ENCODE measurements at regions not wholly inside any gene's neighbourhood (a gene's known extent, or its start where the extent isn't known, plus 50 kb on each side); places are given as distances from the start of the nearest gene placed in this dataset.
"Not testable (repeated sequence)": the region's sequence is repeated elsewhere in the genome, so short reads cannot be mapped to it uniquely, and the experiment has no call there.

DNA sequence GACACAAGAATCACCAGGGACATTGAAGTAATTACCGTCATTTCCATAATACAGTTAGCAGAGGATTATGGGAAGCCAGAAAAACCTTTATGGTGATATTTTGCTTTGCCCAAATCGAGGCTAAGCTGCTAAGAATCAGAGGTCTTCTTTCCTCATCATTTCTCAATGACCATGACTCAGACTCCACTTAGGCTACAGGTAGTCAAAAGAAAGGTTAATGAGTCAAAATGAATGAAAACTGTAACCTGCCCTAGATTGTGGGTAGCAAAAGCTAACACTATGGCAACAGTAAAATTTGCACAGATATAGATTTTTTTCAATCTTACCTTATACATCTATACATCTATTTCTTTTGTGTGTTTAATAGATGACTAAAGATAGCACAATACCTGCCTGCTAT, 185.8 kb downstream of the CARTPT start:
- FAIRE-seq (no peak), DNase-seq (ENCODE audit: low spot score) (no peak)

DNA sequence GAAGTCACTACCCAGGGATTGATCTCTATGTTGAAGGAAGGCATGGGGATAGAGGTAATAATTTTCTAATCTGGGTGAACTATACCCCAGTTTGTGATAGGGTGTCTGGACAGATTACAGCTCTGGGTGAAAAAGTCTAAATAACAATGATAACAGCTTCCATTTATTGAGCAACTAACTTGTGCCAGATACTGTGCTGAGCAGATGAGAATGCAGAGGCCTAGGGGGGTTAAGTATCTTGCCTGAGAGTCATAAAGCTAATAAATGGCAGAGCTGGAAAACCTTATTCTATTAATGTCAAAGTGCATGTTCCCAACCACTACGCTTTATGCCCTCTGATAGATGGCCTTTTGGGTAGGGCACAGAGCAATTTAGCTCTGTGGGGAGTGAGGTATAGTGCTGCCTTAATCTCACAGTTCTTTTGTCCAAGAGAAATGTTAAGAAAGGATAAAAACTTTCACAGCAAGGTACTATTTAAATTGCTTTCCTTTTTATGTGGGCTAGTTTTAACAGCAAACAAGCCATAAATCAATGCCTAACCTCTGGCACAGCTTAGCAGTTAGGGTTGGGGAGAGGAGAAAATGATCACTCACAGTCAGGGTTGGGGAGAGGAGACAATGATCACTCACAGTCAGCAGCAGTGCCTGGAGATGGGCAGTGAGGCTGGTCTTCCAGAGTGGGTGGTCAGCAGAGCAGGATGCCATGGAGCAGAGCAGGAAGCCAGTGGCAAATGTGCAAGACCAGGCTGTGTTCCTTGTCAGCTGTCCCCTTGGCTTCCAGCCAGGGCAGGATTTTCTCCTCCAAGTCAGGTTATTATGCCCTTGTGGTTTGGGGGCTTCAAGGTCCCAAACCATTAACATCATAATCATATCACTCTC, 187.0 kb downstream of the CARTPT start:
- FAIRE-seq (no peak), DNase-seq (ENCODE audit: low spot score) (no peak)

DNA sequence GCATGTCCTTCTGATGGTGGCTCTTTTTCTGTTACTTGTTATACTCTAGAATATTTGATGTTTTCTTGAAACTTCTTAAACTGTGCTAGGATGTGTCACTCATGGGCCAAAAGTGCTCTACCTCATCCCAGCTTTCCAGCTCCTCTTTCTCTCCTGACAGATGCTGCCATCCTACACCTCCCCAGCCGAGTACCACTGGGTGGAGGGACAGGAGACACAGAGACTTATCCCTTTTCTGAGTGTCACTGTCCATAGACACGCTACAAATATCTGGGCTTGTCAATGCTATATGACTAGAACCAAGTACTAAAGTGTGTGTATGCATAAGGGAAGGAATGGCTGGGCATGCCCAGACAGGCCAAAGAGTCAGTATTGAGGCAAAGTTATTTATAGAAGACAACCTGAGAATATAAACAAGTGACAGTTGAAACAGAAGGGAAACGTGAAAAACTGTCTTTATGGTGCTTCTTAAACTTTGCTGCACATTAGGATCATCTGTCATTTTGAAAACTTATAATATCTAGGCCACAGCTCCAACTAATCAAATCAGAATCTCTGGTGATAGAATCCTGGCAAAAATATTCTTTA, 188.0 kb downstream of the CARTPT start:
- no peak for FAIRE-seq
- DNase-seq (ENCODE audit: low spot score): no peak

DNA sequence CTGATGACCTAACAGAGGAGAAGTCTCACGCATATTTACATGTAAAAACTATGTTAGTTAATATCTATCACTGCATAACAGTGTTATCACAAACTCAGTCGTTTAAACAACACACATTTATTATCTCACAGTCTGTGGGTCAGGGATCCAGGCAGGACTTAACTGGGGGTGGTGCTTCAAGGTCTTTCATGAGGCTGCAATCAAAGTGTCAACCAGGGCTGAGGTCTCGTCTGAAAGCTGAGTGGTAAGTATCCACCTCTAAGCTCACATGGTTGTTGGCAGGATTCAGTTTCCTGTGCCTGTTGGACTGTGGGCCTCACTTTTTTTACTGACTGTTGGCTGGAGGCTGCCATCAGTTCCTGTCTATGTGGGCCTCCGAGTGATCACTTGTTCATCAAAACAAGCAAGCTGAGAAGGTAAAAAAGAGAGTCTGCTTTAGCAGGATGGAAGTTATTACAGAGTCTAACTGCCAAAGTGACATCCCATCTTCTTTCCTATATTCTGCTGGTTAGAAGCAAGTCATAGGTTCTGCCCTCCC, 188.6 kb downstream of the CARTPT start:
- no peak for FAIRE-seq
- no peak for DNase-seq (ENCODE audit: low spot score)

DNA sequence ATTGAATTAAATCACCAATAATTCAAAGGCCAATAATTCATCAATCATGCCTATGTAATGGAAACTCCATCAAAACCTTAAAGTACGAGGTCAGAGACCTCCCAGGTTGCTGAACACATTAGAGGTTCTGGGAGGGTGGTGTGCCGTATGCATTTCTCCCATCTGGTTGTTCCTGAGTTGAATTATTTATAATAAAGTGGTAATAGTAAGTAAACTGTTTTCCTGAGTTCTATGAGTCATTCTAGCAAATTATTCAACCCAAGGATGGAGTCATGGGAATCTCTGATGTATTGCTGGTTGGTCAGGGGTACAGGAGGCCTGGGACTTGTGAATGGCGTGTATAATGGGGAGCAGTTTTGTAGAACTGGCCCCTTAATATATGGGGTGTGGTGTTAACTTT, 191.7 kb downstream of the CARTPT start:
- DNase-seq (ENCODE audit: low spot score) (no peak), FAIRE-seq (no peak)

DNA sequence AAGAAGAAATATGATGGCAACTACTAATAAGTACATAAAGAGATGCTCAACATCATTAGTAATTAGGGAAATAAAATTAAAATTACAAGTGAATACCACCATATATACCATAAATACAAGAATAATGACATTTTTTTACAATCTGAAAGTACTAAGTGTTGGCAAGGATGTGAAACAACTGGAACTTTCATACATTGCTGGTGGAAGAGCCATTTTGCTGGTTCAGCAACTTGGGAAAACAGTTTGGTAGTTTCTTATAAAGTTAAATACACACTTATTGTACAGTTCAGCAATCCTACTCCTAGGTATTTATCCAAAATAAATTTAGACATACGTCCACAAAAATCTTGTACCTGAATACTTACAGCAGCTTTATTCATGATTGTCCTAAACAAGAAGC, 192.9 kb downstream of the CARTPT start:
- FAIRE-seq (no peak), DNase-seq (ENCODE audit: low spot score) (no peak)

DNA sequence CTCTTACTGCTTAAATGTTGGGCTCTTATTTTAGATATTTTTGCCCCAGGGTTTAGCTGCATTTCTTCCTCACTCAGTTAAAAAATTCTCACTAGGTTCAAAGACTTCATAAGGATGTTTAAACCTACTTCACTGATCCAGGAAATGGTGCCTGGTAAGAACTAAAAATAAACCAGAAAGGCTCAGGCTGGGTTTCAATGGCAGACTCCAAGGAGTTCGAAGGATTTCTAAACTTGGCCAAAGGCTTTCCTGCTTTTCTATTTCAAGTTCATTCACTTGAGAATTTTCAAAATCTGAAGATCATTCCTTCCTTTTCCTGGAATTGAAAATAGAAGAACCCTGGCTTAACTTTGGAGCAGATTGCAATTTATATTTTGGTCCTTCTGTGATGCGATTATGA, 193.0 kb upstream of the MAP1B start:
- DNase-seq (ENCODE audit: low spot score): no peak
- FAIRE-seq: no peak

DNA sequence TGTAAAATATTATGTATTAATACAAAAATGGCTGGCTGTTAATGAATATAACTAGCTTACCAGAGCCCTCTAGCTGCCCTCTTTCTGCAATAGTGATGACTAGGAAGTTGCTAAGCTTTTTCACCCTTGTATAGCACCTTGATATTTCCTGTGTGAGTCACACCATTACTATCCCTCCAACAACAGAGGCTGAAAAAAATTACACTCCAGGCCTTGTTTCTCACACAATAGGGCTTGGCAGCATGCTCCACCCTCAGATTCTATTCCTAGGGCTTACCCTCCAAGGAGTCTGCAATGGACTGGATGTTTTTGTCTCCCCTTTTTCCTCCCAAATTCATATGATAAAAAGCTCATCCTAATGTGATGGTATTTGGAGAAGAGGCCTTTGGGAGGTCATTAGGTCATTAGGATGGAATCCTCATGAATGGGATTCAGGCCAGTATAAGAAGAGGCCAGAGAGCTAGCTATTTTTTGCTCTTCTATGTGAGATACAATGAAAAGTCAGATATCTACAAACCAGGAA, 184.6 kb upstream of the MAP1B start:
- DNase-seq (ENCODE audit: low spot score): peak; percentile 72
- FAIRE-seq: no peak

DNA sequence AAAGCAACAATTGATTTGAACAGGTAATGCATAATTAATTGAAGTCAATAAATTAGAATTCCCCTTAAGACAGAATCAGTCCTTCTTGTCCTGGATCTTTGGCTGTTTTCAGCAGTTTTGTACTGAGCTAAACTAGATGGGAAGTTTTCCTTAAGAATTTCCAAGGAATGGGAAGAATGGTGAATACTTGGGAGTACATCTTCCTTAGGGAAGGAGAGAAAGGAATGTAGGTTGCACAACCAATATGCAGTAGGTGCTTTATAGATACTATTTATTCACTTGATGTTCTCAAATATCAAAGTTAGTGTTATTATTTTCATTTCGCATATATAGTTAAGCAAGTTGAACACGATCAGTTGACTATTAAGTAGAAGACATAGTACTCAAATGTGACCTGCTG, 183.5 kb upstream of the MAP1B start:
- DNase-seq (ENCODE audit: low spot score) (no peak), FAIRE-seq (no peak)

DNA sequence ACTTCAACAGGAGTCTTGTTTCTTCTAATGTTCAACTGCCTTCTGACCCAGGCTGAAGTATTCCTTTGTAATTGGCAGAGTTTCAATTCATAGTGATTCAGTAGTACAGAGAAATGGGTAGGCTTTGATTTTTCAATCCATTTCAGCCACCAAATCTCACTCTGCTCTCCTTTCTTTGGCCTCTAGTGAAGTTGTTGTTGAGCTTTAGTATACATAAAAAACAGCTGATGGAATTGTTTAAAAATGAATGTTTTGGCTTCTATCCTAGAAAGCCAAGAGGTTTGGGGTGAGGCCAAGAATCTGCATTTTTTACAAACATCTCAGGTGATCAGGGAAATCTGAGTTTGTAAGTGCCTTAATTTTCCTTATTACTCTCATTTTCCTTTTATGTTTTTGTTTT, 182.9 kb upstream of the MAP1B start:
- no peak for FAIRE-seq
- no peak for DNase-seq (ENCODE audit: low spot score)

DNA sequence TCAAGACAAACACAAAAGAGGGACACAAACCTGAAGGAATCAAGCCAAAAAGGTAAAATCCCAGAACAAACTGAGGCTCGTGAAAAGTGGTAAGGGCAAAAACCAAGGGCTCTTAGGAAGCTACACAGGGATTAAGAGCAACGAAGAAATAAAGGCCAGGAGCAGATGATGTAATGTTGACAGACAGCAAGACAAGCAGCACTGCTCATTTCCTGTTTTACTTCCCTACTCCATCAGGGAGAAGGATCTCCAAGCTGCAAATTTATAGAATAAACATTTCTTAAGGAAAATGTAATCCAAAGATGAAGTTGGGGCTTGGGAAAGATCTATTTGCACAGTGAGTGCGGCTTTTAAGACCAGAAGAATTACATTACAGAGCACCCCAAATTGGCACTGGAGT, 182.3 kb upstream of the MAP1B start:
- no peak for FAIRE-seq
- DNase-seq (ENCODE audit: low spot score): no peak

DNA sequence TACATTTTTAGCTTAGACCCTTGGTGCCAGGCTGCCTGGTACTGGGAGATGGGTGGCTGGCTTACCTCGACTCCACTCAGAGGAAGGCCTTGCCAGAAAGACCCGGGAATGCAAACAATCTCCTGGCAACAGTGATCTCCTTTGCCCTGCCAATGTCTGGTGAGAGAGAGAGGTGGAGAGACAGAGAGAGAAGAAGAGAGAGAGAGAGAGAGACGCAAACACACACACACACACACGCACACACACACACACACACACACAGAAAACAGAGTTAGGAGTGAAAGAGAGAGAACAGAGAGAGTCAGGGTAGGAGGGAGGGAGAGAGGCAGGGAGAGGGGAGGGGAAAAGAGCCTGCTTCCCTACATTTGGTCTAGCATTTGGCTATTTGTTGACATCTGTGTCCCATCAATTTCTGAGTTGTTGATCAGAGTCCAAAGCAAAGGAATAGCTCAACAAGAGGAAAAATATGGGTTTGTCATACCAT, 181.6 kb upstream of the MAP1B start:
- no peak for DNase-seq (ENCODE audit: low spot score)
- FAIRE-seq: no peak

DNA sequence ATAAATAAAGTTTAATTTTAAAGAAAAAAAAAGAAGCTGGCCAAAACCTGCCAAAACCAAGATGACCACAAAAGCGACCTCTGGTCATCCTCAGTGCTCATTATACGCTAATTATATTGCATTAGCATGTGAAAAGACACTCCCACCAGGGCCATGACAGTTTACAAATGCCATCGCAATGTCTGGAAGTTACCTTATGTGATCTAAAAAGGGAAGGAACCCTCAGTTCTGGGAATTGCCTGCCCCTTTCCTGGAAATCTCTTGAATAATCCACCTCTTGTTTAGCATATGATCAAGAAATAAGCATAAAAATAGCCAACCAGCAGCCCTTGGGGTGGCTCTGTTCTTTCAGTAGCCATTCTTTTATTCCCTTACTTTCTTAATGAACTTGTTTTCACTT, 178.3 kb upstream of the MAP1B start:
- DNase-seq (ENCODE audit: low spot score) (no peak), FAIRE-seq (no peak)

DNA sequence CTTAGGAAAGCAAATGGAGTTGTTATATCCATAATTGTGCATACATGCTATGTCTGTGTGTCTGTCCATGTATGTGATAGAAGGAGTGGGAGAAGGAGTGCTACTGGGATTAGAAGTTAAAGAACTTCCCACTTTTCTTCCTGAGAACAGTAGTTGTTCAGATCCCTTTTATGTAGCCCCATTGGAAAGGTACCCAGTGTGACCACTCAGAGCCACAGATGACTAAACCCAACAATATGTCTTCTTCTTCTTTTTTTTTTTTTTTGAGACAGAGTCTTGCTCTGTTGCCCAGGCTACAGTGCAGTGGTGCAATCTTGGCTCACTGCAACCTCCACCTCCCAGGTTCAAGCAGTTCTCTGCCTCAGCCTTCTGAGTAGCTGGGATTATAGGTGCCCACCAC, 176.7 kb upstream of the MAP1B start:
- FAIRE-seq; DNase-seq (ENCODE audit: low spot score): not testable (repeated sequence)

DNA sequence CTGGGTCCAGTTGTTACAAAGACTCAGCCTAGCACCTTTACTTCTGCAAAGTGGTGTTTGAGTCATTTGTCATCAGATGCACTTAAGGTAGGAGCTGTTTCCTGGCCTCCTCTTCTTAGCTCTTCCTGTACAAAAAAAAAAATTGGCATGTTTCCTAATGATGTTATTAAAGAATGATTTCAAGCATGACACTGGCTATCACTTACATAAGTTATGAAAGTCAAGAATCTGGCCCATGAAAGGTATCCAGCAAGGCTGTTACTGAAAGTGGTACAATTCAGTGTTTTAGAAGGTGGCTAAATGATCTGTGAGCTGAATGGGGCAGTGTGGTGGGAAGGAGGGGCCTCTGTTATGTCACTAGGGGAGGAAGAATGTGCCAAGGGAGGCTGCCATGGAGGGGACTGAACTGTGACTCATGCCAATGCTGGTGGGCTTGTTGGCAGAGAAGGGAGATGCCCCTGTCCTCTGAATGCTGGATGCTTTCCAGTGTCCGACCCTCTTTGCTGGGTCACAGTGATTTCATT, 175.1 kb upstream of the MAP1B start:
- no peak for FAIRE-seq
- peak; percentile 31 for DNase-seq (ENCODE audit: low spot score)

DNA sequence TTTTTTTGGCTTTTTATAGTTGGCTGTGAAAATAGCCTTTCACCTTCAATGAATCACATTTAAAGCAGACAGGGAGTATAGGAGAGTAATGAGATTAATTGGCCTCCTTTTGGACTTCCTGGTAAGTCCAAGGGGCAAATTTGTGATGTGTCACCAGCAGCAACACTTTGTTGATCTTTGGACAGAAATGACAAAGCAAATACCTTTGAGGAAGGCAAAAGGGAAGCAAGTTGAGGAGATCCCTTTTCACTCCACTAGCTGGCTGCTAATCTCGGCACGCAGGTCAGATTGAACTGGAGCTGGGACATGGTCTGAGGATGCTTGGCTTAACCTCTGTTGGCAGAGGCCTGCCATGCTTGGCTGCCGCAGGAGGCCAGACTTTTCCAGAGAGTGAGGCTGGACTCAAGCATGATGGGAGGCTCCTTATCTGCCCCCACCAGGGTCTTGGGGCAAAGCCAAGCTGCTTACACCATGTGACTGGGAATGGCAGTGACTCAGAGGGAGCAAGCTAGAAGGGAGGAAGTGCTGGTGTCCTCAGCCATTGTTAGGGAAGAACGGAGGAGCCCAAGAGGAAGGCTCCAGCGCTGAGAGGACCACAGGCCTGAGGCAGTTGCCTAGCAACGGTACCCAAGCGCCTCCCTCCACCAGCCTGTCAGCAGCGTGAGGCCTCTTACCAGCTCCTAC, 174.5 kb upstream of the MAP1B start:
- DNase-seq (ENCODE audit: low spot score) (peak; percentile 78), FAIRE-seq (peak; percentile 37)

DNA sequence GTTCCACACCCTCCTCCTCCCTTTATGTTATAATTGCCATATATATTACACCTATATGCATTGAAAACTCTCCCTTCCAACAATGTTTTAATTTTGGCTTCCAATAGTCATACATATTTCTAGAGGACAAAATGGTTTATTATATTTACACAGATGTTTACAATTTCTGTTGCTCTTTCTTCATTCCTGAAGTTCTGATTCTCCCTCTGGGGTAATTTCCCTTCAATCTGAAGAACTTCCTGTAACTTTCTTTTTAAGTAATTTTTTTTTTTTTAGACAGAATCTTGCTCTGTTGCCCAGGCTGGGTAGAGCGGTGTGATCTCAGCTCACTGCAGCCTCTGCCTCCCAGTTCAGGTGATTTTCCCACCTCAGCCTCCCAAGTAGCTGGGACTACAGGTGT, 173.0 kb upstream of the MAP1B start:
- FAIRE-seq: no peak

DNA sequence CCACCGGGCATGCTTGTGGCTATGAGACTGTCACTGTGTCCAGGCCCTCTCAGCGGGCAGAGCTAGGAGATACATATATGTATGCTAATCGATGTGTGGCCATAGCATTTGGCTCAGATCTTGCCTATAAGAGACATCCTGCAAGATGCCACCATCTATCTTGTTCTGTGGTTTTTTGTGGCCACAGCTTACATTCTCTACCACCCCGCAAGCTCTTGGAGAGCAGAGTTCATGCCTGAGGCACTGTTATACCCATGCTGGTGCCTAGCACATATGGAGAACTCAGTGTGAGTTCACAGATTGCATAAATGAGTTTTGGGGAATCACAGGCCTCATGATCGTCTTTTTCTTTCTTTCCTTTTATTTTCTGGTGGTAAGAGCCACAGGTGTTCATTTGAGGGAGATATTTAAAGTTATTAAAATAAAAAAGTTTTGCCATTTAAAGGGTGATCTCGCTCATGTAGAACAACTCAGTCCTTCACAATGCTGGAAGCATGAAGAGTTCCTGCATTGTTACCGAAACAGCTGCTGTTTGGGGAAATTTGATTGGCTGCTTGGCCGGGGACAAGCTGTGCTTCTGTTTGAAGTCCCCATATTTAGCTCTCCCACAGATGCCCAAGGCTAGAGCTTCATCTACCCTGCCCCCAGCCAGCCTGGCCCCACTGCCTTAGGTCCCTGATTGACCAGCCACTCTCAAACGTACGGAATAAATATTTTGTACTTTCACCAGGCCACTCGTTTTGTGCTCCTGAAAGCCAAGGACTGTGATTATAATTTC, 169.2 kb upstream of the MAP1B start:
- DNase-seq (ENCODE audit: low spot score): no peak
- FAIRE-seq: no peak

More for the DNA sequence above, 173.0 kb upstream of the MAP1B start:
- DNase-seq (ENCODE audit: low spot score): no peak

DNA sequence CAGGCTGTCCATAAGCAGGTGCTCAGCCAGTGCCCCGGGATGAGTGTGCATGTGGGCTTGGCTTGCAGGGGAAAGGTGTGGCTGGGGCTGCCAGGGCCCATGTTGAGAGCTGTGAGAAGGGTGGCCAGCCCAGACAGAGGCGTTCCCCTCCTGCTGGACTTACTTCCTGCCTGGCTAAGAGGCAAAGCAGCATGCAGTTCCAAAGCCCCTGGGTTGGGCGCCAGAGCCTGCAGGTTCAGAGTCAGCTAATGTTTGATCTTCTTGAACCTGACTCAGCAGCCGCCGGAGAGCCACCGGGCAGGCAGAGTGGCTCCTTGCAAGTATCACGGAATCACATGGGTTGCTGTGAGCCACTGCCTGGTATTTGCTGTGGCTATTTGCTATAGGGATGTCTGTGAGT, 168.4 kb upstream of the MAP1B start:
- DNase-seq (ENCODE audit: low spot score) (no peak), FAIRE-seq (no peak)

DNA sequence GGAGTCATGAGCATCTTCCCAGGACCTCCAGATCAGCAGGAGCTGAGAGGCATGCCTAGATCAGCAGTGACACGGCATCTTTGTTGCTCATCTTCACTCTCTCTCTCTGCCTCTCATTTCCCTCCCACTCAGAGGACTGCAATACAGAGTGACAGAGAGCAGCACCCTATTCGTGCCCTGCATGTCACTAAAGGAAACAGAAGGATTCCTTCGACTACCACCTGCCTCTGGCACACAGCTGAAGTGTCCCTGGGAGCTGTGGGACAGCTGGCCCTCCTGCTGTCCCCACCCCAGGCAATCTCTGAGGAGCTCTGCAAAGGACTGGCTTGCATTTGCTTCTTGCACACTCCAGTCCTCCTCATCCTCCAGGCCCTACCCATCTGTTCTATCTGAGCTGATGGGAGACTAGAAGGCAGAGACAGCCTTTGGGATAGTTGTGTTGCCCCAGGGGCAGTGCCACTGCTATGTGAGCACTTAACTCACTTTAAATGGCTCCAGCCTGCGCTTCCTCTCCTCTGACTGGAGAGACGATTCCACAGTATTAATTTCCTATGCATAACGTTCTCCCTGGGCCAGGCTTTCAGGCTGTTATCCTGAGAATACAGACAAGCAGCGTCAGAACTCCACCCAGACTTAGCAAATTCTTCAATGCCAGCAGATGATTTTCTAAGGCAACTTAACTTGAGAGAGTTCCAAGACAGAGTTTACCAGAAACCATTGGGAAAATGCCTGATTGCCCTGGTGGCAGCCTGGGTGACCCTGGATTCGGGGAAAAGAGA, 167.6 kb upstream of the MAP1B start:
- no peak for FAIRE-seq
- DNase-seq (ENCODE audit: low spot score): no peak

Measured in urothelium cell line (cell line).